ENCODE measurements at regions not wholly inside any gene's neighbourhood (a gene's known extent, or its start where the extent isn't known, plus 50 kb on each side); places are given as distances from the start of the nearest gene placed in this dataset.

GRCh38 chr3:162195147-162195546, 698.5 kb downstream of the OTOL1 start:
- H3K4me1 Mint-ChIP-seq, result no peaks in the 10 kb centered on the region
- H3K27me3 Mint-ChIP-seq, result no peaks in the 10 kb centered on the region
- no peak for ATAC-seq (replicated peaks; ENCODE audit: extremely low read depth, poor library complexity, severe bottlenecking)
- no peaks in the 10 kb centered on the region for H3K36me3 Mint-ChIP-seq (ENCODE audit: insufficient read depth)
- H3K4me3 Mint-ChIP-seq, result no peak overlapping the region
- DNase-seq (ENCODE audit: low spot score in 2 of 2), result no peak
- peaks cover 13% of the 10 kb centered on the region for H3K9me3 Mint-ChIP-seq
- H3K27ac Mint-ChIP-seq (ENCODE audit: low read depth), result no peak overlapping the region

- Mint-ChIP-seq H3K36me3 (ENCODE audit: insufficient read depth) (no peaks in the 10 kb centered on the region), H3K9me3 (peaks cover 15% of the 10 kb centered on the region), H3K27me3 (no peaks in the 10 kb centered on the region), H3K4me1 (no peaks in the 10 kb centered on the region), H3K27ac (ENCODE audit: low read depth) (no peak overlapping the region), H3K4me3 (no peak overlapping the region)
- ATAC-seq (replicated peaks; ENCODE audit: extremely low read depth, poor library complexity, severe bottlenecking) (no peak), DNase-seq (ENCODE audit: low spot score in 2 of 2) (no peak)
These were observed 700.4 kb downstream of the OTOL1 start for GRCh38 chr3:162196964-162197363.

GRCh38 chr3:162200836-162201235, 704.2 kb downstream of the OTOL1 start:
- H3K36me3 Mint-ChIP-seq (ENCODE audit: insufficient read depth), result no peaks in the 10 kb centered on the region
- H3K9me3 Mint-ChIP-seq, result peaks cover 20% of the 10 kb centered on the region
- ATAC-seq (replicated peaks; ENCODE audit: extremely low read depth, poor library complexity, severe bottlenecking), result no peak
- no peaks in the 10 kb centered on the region for H3K27me3 Mint-ChIP-seq
- H3K4me3 Mint-ChIP-seq, result no peak overlapping the region
- DNase-seq (ENCODE audit: low spot score in 2 of 2), result no peak
- H3K4me1 Mint-ChIP-seq, result no peaks in the 10 kb centered on the region
- H3K27ac Mint-ChIP-seq (ENCODE audit: low read depth), result no peak overlapping the region

- no peaks in the 10 kb centered on the region for H3K36me3 Mint-ChIP-seq (ENCODE audit: insufficient read depth)
- DNase-seq (ENCODE audit: low spot score in 2 of 2), result no peak
- no peaks in the 10 kb centered on the region for H3K27me3 Mint-ChIP-seq
- ATAC-seq (replicated peaks; ENCODE audit: extremely low read depth, poor library complexity, severe bottlenecking), result no peak
- no peak overlapping the region for H3K27ac Mint-ChIP-seq (ENCODE audit: low read depth)
- H3K4me3 Mint-ChIP-seq, result no peak overlapping the region
- H3K4me1 Mint-ChIP-seq, result no peaks in the 10 kb centered on the region
- peaks cover 5% of the 10 kb centered on the region for H3K9me3 Mint-ChIP-seq
These were observed 710.0 kb downstream of the OTOL1 start for GRCh38 chr3:162206648-162207047.

GRCh38 chr3:162211470-162211869, 714.9 kb downstream of the OTOL1 start:
- H3K27me3 Mint-ChIP-seq, result no peaks in the 10 kb centered on the region
- no peak overlapping the region for H3K4me3 Mint-ChIP-seq
- H3K4me1 Mint-ChIP-seq, result no peaks in the 10 kb centered on the region
- no peak overlapping the region for H3K27ac Mint-ChIP-seq (ENCODE audit: low read depth)
- peaks cover under 1% of the 10 kb centered on the region for H3K9me3 Mint-ChIP-seq
- no peak for DNase-seq (ENCODE audit: low spot score in 2 of 2)
- H3K36me3 Mint-ChIP-seq (ENCODE audit: insufficient read depth), result no peaks in the 10 kb centered on the region
- ATAC-seq (replicated peaks; ENCODE audit: extremely low read depth, poor library complexity, severe bottlenecking), result no peak

DNA sequence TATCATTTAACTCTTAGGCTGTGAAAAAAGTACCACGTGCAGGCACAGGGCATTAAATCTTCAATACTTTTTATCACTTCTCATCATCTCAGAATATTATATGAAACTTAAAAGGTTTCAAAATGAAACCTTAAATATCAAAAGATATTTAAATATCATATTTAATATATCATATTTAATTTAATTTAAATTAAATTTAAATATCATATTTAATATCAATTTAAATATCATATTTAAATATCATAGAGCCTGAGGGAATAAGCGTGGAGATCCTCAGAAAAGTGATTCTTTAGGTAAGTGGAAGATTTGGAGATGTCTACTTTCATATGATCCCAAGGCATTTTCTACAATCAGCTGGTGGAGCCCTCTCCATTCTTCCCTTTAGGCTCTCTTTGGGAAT, 716.6 kb downstream of the OTOL1 start:
- DNase-seq (ENCODE audit: low spot score in 2 of 2) (no peak), ATAC-seq (replicated peaks; ENCODE audit: extremely low read depth, poor library complexity, severe bottlenecking) (no peak)
- H3K4me1 Mint-ChIP-seq, result no peaks in the 10 kb centered on the region
- H3K36me3 Mint-ChIP-seq (ENCODE audit: insufficient read depth), result no peaks in the 10 kb centered on the region
- peaks cover 5% of the 10 kb centered on the region for H3K9me3 Mint-ChIP-seq
- no peaks in the 10 kb centered on the region for H3K27me3 Mint-ChIP-seq
- no peak overlapping the region for H3K27ac Mint-ChIP-seq (ENCODE audit: low read depth)
- H3K4me3 Mint-ChIP-seq, result no peak overlapping the region

DNA sequence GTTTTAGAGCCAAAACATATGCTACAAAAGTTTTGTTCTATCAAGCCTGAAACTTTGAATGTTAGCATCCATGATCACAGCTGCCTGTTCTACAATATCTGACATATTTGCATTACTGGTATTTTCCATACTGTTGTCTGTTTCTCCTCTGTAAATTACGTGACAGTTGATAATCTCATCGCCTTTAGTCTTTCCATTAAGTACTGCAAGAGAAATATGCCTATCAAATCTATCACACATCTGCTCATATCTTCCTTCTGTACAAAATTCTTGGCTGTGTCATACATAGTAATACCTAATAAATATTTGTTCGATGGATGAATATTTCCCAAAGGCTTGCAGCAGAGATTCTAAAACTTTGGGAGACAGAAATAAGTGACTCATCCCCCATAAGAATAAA, 717.3 kb downstream of the OTOL1 start:
- Mint-ChIP-seq H3K4me3 (no peak overlapping the region), H3K27me3 (no peaks in the 10 kb centered on the region), H3K36me3 (ENCODE audit: insufficient read depth) (no peaks in the 10 kb centered on the region), H3K27ac (ENCODE audit: low read depth) (no peak overlapping the region), H3K4me1 (no peaks in the 10 kb centered on the region), H3K9me3 (peaks cover 6% of the 10 kb centered on the region)
- ATAC-seq (replicated peaks; ENCODE audit: extremely low read depth, poor library complexity, severe bottlenecking), result no peak
- no peak for DNase-seq (ENCODE audit: low spot score in 2 of 2)

- no peak for ATAC-seq (replicated peaks; ENCODE audit: extremely low read depth, poor library complexity, severe bottlenecking)
- Mint-ChIP-seq H3K4me1 (no peaks in the 10 kb centered on the region), H3K36me3 (ENCODE audit: insufficient read depth) (no peaks in the 10 kb centered on the region)
These were observed 721.0 kb downstream of the OTOL1 start for GRCh38 chr3:162217647-162218046.

GRCh38 chr3:162218479-162218878, 721.9 kb downstream of the OTOL1 start:
- Mint-ChIP-seq H3K27ac (ENCODE audit: low read depth) (no peak overlapping the region), H3K4me3 (no peak overlapping the region)

More at GRCh38 chr3:162217647-162218046, 721.0 kb downstream of the OTOL1 start:
- Mint-ChIP-seq H3K4me3 (no peak overlapping the region), H3K27me3 (no peaks in the 10 kb centered on the region), H3K9me3 (peaks cover 23% of the 10 kb centered on the region), H3K27ac (ENCODE audit: low read depth) (no peak overlapping the region)
- DNase-seq (ENCODE audit: low spot score in 2 of 2), result no peak

DNA sequence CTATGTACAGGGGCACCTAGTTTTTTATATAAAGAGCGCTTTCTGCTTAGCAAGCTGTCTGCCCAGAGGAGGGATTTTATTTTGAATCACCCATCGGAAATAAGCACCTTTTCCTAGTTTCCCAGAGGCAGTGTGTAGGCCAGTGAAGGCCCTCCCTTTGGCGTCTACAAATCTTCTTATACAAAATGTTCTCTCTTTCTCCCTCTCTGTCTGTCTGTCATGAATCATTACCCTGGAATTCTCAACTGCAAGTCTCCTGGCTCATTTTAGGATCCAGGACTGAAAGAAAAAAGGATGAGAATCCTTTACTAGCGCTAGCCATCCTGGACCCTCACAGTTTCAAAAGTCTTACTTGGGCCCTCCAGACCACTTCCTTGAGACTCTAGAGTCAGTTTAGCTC, 728.1 kb downstream of the OTOL1 start:
- no peaks in the 10 kb centered on the region for H3K27me3 Mint-ChIP-seq
- DNase-seq (ENCODE audit: low spot score in 2 of 2) (no peak), ATAC-seq (replicated peaks; ENCODE audit: extremely low read depth, poor library complexity, severe bottlenecking) (no peak)
- no peaks in the 10 kb centered on the region for H3K4me1 Mint-ChIP-seq
- H3K9me3 Mint-ChIP-seq, result peaks cover 16% of the 10 kb centered on the region
- no peaks in the 10 kb centered on the region for H3K36me3 Mint-ChIP-seq (ENCODE audit: insufficient read depth)
- H3K27ac Mint-ChIP-seq (ENCODE audit: low read depth), result no peak overlapping the region
- no peak overlapping the region for H3K4me3 Mint-ChIP-seq

More at GRCh38 chr3:162218479-162218878, 721.9 kb downstream of the OTOL1 start:
- H3K36me3 Mint-ChIP-seq (ENCODE audit: insufficient read depth), result no peaks in the 10 kb centered on the region
- H3K4me1 Mint-ChIP-seq, result no peaks in the 10 kb centered on the region
- H3K9me3 Mint-ChIP-seq, result peaks cover 23% of the 10 kb centered on the region
- no peak for DNase-seq (ENCODE audit: low spot score in 2 of 2)
- ATAC-seq (replicated peaks; ENCODE audit: extremely low read depth, poor library complexity, severe bottlenecking), result no peak
- no peaks in the 10 kb centered on the region for H3K27me3 Mint-ChIP-seq

GRCh38 chr3:162236949-162237348, 740.3 kb downstream of the OTOL1 start:
- H3K4me3 Mint-ChIP-seq, result no peak overlapping the region
- ATAC-seq (replicated peaks; ENCODE audit: extremely low read depth, poor library complexity, severe bottlenecking) (no peak), DNase-seq (ENCODE audit: low spot score in 2 of 2) (no peak)
- H3K36me3 Mint-ChIP-seq (ENCODE audit: insufficient read depth), result no peaks in the 10 kb centered on the region
- H3K27me3 Mint-ChIP-seq, result no peaks in the 10 kb centered on the region
- H3K4me1 Mint-ChIP-seq, result no peaks in the 10 kb centered on the region
- no peak overlapping the region for H3K27ac Mint-ChIP-seq (ENCODE audit: low read depth)
- H3K9me3 Mint-ChIP-seq, result no peaks in the 10 kb centered on the region

DNA sequence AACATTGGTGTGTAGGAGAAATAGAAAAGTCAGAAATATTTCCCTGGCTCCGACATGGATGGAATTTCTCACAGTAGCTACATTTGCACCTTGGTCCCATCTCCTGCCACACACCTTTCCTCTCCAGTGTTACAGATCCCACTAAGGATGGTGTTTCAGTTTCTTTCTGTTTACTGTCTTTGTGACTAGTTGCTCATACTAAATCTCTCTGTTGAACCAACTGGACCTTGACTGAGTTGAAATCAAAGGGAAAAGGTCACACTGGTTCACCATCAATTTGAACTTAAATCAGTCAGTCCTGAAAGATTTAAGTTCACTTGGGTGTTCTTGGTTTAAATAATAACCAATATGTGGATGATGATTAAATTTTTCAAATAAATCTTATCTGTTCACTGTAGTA, 754.2 kb downstream of the OTOL1 start:
- DNase-seq (ENCODE audit: low spot score in 2 of 2), result no peak
- Mint-ChIP-seq H3K27ac (ENCODE audit: low read depth) (no peak overlapping the region), H3K4me3 (no peak overlapping the region), H3K4me1 (no peaks in the 10 kb centered on the region), H3K36me3 (ENCODE audit: insufficient read depth) (no peaks in the 10 kb centered on the region), H3K27me3 (no peaks in the 10 kb centered on the region), H3K9me3 (peaks cover 17% of the 10 kb centered on the region)
- no peak for ATAC-seq (replicated peaks; ENCODE audit: extremely low read depth, poor library complexity, severe bottlenecking)

GRCh38 chr3:162262129-162262528, 765.5 kb downstream of the OTOL1 start:
- H3K4me3 Mint-ChIP-seq, result no peak overlapping the region
- DNase-seq (ENCODE audit: low spot score in 2 of 2), result no peak
- H3K36me3 Mint-ChIP-seq (ENCODE audit: insufficient read depth), result peaks cover 3% of the 10 kb centered on the region
- no peak for ATAC-seq (replicated peaks; ENCODE audit: extremely low read depth, poor library complexity, severe bottlenecking)
- no peak overlapping the region for H3K27ac Mint-ChIP-seq (ENCODE audit: low read depth)
- no peaks in the 10 kb centered on the region for H3K27me3 Mint-ChIP-seq
- H3K9me3 Mint-ChIP-seq, result peaks cover 18% of the 10 kb centered on the region
- no peaks in the 10 kb centered on the region for H3K4me1 Mint-ChIP-seq

DNA sequence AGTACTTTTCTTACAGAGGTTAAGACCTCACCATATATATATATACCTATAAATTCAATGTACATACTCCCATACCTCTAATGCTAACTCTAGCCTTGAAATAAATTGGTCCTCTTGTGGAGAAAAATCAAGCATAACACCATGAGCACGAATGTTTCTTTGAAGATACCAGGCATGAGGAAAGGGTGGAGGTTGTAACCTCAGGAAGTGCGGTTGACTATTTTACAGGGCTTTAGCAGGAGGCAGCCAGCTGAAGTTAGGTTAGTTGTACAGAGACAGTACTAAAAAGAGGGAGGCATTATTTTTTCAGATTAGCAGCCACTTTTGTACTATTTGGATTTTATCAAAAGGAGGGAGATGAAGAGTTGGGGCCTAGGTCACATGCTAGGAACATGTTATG, 767.0 kb downstream of the OTOL1 start:
- H3K27me3 Mint-ChIP-seq, result no peaks in the 10 kb centered on the region
- H3K36me3 Mint-ChIP-seq (ENCODE audit: insufficient read depth), result peaks cover 3% of the 10 kb centered on the region
- H3K4me3 Mint-ChIP-seq, result no peak overlapping the region
- no peaks in the 10 kb centered on the region for H3K4me1 Mint-ChIP-seq
- no peak for ATAC-seq (replicated peaks; ENCODE audit: extremely low read depth, poor library complexity, severe bottlenecking)
- H3K9me3 Mint-ChIP-seq, result peaks cover 15% of the 10 kb centered on the region
- no peak overlapping the region for H3K27ac Mint-ChIP-seq (ENCODE audit: low read depth)
- DNase-seq (ENCODE audit: low spot score in 2 of 2), result no peak
